CD4-positive, alpha-beta T cell (primary cell): ENCODE measurements at regions not wholly inside any gene's neighbourhood (a gene's known extent, or its start where the extent isn't known, plus 50 kb on each side); places are given as distances from the start of the nearest gene placed in this dataset.

Source experiments
- ATAC-seq: fragments of 200-7000 bp; cut with Tn5 transposase; one replicate; pipeline ENCODE4 v1.10.0; 2022; ENCODE audit warnings: mild to moderate bottlenecking; ENCODE audit not compliant: poor library complexity
- CTCF ChIA-PET: fragments of 350-600 bp; sonication (Branson Sonifier 250); formaldehyde crosslinking; loops from one replicate; lab custom pipeline; 2021; ENCODE audit warnings: antibody characterized with exemption, inconsistent platforms; lab: Charles Lee
- POLR2A ChIA-PET: fragments of 350-600 bp; sonication (Branson Sonifier 250); formaldehyde crosslinking; loops from one replicate; lab custom pipeline; 2021; ENCODE audit warnings: antibody characterized with exemption, inconsistent platforms; lab: Charles Lee
- DNase-seq, 14 experiments: peaks; one replicate each; pipeline ENCODE4 v3.0.0-alpha.2; 2013 to 2020; ENCODE audit warnings: mixed read lengths in 2 of 14
- H3K27ac ChIP-seq, 2 donors: one replicate each; pipeline versions ENCODE4 v1.5.1 to v1.7.0; 2013; ENCODE audit warnings: low read length in 2 of 2, low read depth in 1 of 2, mild to moderate bottlenecking in 1 of 2
- H3K27me3 ChIP-seq, 2 experiments: 1 replicate in 1 of 2; 2 replicates in 1 of 2; pipeline versions ENCODE4 v1.6.1 to v1.7.0; 2013; ENCODE audit warnings: low read length in 2 of 2, control low read depth in 1 of 2, mild to moderate bottlenecking in 1 of 2, moderate library complexity in 1 of 2; ENCODE audit not compliant: insufficient read depth in 2 of 2, control insufficient read depth in 1 of 2
- H3K36me3 ChIP-seq: one replicate; pipeline ENCODE4 v1.6.1; 2013; ENCODE audit warnings: low read length, control low read depth; ENCODE audit not compliant: insufficient read depth
- H3K4me1 ChIP-seq: one replicate; pipeline ENCODE4 v1.6.1; 2013; ENCODE audit warnings: low read length, control low read depth; ENCODE audit not compliant: insufficient read depth
- H3K4me3 ChIP-seq: one replicate; pipeline ENCODE4 v1.5.1; 2013; ENCODE audit warnings: mild to moderate bottlenecking, low read length, moderate library complexity
- H3K9me3 ChIP-seq, 2 experiments: 1 replicate in 1 of 2; 2 replicates in 1 of 2; pipeline versions ENCODE4 v1.6.1 to v1.7.0; 2013; ENCODE audit warnings: low read length in 2 of 2, mild to moderate bottlenecking in 2 of 2, control low read depth in 1 of 2, moderate library complexity in 1 of 2; ENCODE audit not compliant: control insufficient read depth in 1 of 2, insufficient read depth in 1 of 2
- H3K27ac Mint-ChIP-seq: one replicate; pipeline ENCODE4 v1.8.0; 2020; ENCODE audit warnings: mixed read lengths
- H3K27me3 Mint-ChIP-seq: one replicate; pipeline ENCODE4 v1.8.0; 2021; ENCODE audit warnings: mixed read lengths
- H3K36me3 Mint-ChIP-seq: one replicate; pipeline ENCODE4 v1.8.0; 2021; ENCODE audit warnings: low read depth, mixed read lengths
- H3K4me1 Mint-ChIP-seq: one replicate; pipeline ENCODE4 v1.8.0; 2021; ENCODE audit warnings: low read depth, mixed read lengths
- H3K4me3 Mint-ChIP-seq: one replicate; pipeline ENCODE4 v1.8.0; 2020; ENCODE audit warnings: mild to moderate bottlenecking, mixed read lengths
- H3K9me3 Mint-ChIP-seq: one replicate; pipeline ENCODE4 v1.8.0; 2020; ENCODE audit warnings: mixed read lengths
- CTCF ChIP-seq: fragments of 200-600 bp; IDR thresholded peaks from one replicate; pipeline ENCODE4 v1.8.0; 2022; ENCODE audit warnings: antibody characterized with exemption, mild to moderate bottlenecking
- intact Hi-C, 2 experiments: fragments of 100-400 bp; cut with DNase I in 1 of 2; cut with micrococcal nuclease in 1 of 2; formaldehyde crosslinking; loops; one replicate each; pipeline versions ENCODE4 v1.15.1 to v1.9.0; 2023 to 2025; cut with DNase I, micrococcal nuclease

GRCh38 chr6:74936886-74937285 lies 269.0 kb downstream of the COL12A1 start:
- H3K27ac Mint-ChIP-seq = no peak overlapping the region

GRCh38 chr6:74932232-74932888 lies 273.5 kb downstream of the COL12A1 start:
- CTCF ChIA-PET = no interaction called here
- no peak overlapping the region for H3K4me3 Mint-ChIP-seq
- no peaks in the 10 kb centered on the region for H3K9me3 ChIP-seq

More at GRCh38 chr6:74936886-74937285, 269.0 kb downstream of the COL12A1 start:
- Histone ChIP-seq H3K9me3 (no peaks in the 10 kb centered on the region), H3K4me3 (no peak overlapping the region), H3K4me1 (no peaks in the 10 kb centered on the region), H3K27me3 (no peaks in the 10 kb centered on the region), H3K27ac (no peak overlapping the region), H3K36me3 (no peaks in the 10 kb centered on the region)
- Mint-ChIP-seq H3K9me3 (peaks cover 5% of the 10 kb centered on the region), H3K27me3 (no peaks in the 10 kb centered on the region), H3K4me3 (no peak overlapping the region), H3K36me3 (no peaks in the 10 kb centered on the region), H3K4me1 (no peaks in the 10 kb centered on the region)
- no peak for TF ChIP-seq CTCF
- no peak for DNase-seq
- no peak for ATAC-seq
- ChIA-PET POLR2A (no interaction called here), CTCF (no interaction called here)
- intact Hi-C loops = no loop called here

GRCh38 chr6:74931558-74931957 lies 274.3 kb downstream of the COL12A1 start:
- Mint-ChIP-seq H3K27me3 (no peaks in the 10 kb centered on the region), H3K4me3 (no peak overlapping the region), H3K36me3 (no peaks in the 10 kb centered on the region), H3K4me1 (no peaks in the 10 kb centered on the region), H3K27ac (no peak overlapping the region), H3K9me3 (peaks cover 5% of the 10 kb centered on the region)
- Histone ChIP-seq H3K27me3 (no peaks in the 10 kb centered on the region), H3K4me3 (no peak overlapping the region), H3K9me3 (no peaks in the 10 kb centered on the region), H3K27ac (no peak overlapping the region), H3K4me1 (no peaks in the 10 kb centered on the region), H3K36me3 (no peaks in the 10 kb centered on the region)
- DNase-seq (no peak), ATAC-seq (no peak)
- ChIA-PET POLR2A (no interaction called here), CTCF (no interaction called here)
- TF ChIP-seq CTCF = no peak
- intact Hi-C loops = no loop called here

More at GRCh38 chr6:74932232-74932888, 273.5 kb downstream of the COL12A1 start:
- peaks cover 5% of the 10 kb centered on the region for H3K9me3 Mint-ChIP-seq
- H3K4me1 Mint-ChIP-seq = no peaks in the 10 kb centered on the region
- H3K36me3 Mint-ChIP-seq = no peaks in the 10 kb centered on the region
- H3K27me3 ChIP-seq = no peaks in the 10 kb centered on the region
- no peaks in the 10 kb centered on the region for H3K36me3 ChIP-seq
- POLR2A ChIA-PET = no interaction called here
- no peak for TF ChIP-seq CTCF
- H3K4me3 ChIP-seq = no peak overlapping the region
- intact Hi-C loops = no loop called here
- H3K27ac Mint-ChIP-seq = no peak overlapping the region
- ATAC-seq (no peak), DNase-seq (no peak)
- H3K27ac ChIP-seq = no peak overlapping the region
- no peaks in the 10 kb centered on the region for H3K4me1 ChIP-seq
- H3K27me3 Mint-ChIP-seq = no peaks in the 10 kb centered on the region
